K562 (cell line): ENCODE measurements at regions not wholly inside any gene's neighbourhood (a gene's known extent, or its start where the extent isn't known, plus 50 kb on each side); places are given as distances from the start of the nearest gene placed in this dataset.

Experiments
- ATAC-seq: fragments of 200-7000 bp; cut with Tn5 transposase; 3 replicates; pipeline ENCODE4 v1.9.1; 2020; ENCODE audit warnings: moderate library complexity
- BruUV-seq: library from RNA; stranded (reverse); fragments of 400-500 nt; replicated peaks from 2 replicates; lab custom pipeline; 2021; lab: Mats Ljungman, UMichigan
- CTCF ChIA-PET: fragments of 300-600 bp; formaldehyde crosslinking; extraction: SDS; loops from one replicate; lab custom pipeline; 2021; ENCODE audit warnings: low intra/inter-chr PET ratio; lab: Yijun Ruan, JAX
- POLR2A ChIA-PET: fragments of 300-600, 350-650 bp; sonication (Branson Sonifier 250); formaldehyde crosslinking; extraction: SDS; loops from one replicate; lab custom pipeline; 2021; ENCODE audit warnings: antibody characterized with exemption, inconsistent platforms; lab: Yijun Ruan, JAX
- DNase-seq, 4 experiments: peaks; one replicate each; pipeline versions ENCODE4 v3.0.0 to v3.0.0-alpha.2; 2011 to 2018; ENCODE audit warnings: low spot score in 3 of 4, mixed read lengths in 3 of 4; ENCODE audit errors: extremely low read depth in 1 of 4
- FAIRE-seq: peaks from 2 replicates; lab custom pipeline; 2011; peaks lifted over from hg19 to GRCh38; lab: Jason Lieb, UNC
- H2AFZ ChIP-seq: 2 replicates; pipeline ENCODE4 v1.6.0; 2011; ENCODE audit warnings: low read depth, low read length, control low read depth, inconsistent platforms
- H3K27ac ChIP-seq: fragments of 200-600 bp; 3 replicates; pipeline ENCODE4 v1.8.0; 2011; ENCODE audit warnings: low read depth, mild to moderate bottlenecking, control low read depth, inconsistent platforms, low read length, moderate library complexity, mixed read lengths; ENCODE audit errors: extremely low read depth
- H3K27me3 ChIP-seq, 2 experiments: fragments of 300-600 bp in 1 of 2; 2 replicates in 1 of 2; 3 replicates in 1 of 2; pipeline versions ENCODE4 v1.6.0 to v1.8.0; 2011; ENCODE audit warnings: inconsistent platforms in 2 of 2, low read length in 2 of 2, mild to moderate bottlenecking in 1 of 2, mixed read lengths in 1 of 2, moderate library complexity in 1 of 2; ENCODE audit not compliant: control insufficient read depth in 2 of 2, insufficient read depth in 2 of 2
- H3K36me3 ChIP-seq: fragments of 300-600 bp; 3 replicates; pipeline ENCODE4 v1.8.0; 2011; ENCODE audit warnings: mild to moderate bottlenecking, low read length, inconsistent platforms; ENCODE audit not compliant: control insufficient read depth, insufficient read depth
- H3K4me1 ChIP-seq, 2 experiments: fragments of 200-600 bp in 1 of 2; replicated peaks in 1 of 2; 2 replicates in 1 of 2; 3 replicates in 1 of 2; pipeline versions ENCODE4 v1.5.1 to v1.8.0; 2011; ENCODE audit warnings: inconsistent platforms in 2 of 2, low read length in 2 of 2, mild to moderate bottlenecking in 1 of 2, mixed read lengths in 1 of 2, moderate library complexity in 1 of 2; ENCODE audit not compliant: control insufficient read depth in 2 of 2, insufficient read depth in 2 of 2
- H3K4me2 ChIP-seq: 2 replicates; pipeline ENCODE4 v1.6.1; 2011; ENCODE audit warnings: low read length, control low read depth, inconsistent platforms, mixed read lengths; ENCODE audit not compliant: insufficient read depth
- H3K4me3 ChIP-seq: fragments of 200-600 bp; sonication (generic), shearing (Covaris generic); 2 replicates; pipeline ENCODE4 v1.5.1; 2016; ENCODE audit warnings: control low read depth, inconsistent platforms
- H3K79me2 ChIP-seq: fragments of 200-600 bp; 3 replicates; pipeline ENCODE4 v1.8.0; 2011; ENCODE audit warnings: low read length, inconsistent platforms; ENCODE audit not compliant: control insufficient read depth, insufficient read depth
- H3K9ac ChIP-seq, 2 experiments: 2 replicates each; pipeline versions ENCODE4 v1.6.0 to v1.6.1; 2011; ENCODE audit warnings: low read depth in 2 of 2, low read length in 2 of 2, control low read depth in 1 of 2, inconsistent platforms in 1 of 2, mild to moderate bottlenecking in 1 of 2, mixed read lengths in 1 of 2; ENCODE audit not compliant: insufficient read depth in 1 of 2
- H3K9me1 ChIP-seq: one replicate; pipeline ENCODE4 v1.6.0; 2011; ENCODE audit warnings: inconsistent platforms, mild to moderate bottlenecking, low read length, moderate library complexity; ENCODE audit not compliant: control insufficient read depth, insufficient read depth
- H3K9me3 ChIP-seq: replicated peaks from 2 replicates; pipeline ENCODE4 v1.5.1; 2011; ENCODE audit warnings: low read depth, low read length, inconsistent platforms; ENCODE audit not compliant: control insufficient read depth, insufficient read depth
- H4K20me1 ChIP-seq: replicated peaks from 2 replicates; pipeline ENCODE4 v1.6.1; 2011; ENCODE audit warnings: low read length, inconsistent platforms, mixed read lengths; ENCODE audit not compliant: control insufficient read depth, insufficient read depth
- MLX ChIP-seq, 2 experiments: fragments of 450-650 bp in 1 of 2; sonication (generic) in 1 of 2; formaldehyde crosslinking; conservative IDR thresholded peaks; 2 replicates each; pipeline versions ENCODE4 v1.4.0 to v1.8.1; 2020 to 2022; ENCODE audit warnings: mild to moderate bottlenecking in 1 of 2, missing genetic modification reagents in 1 of 2
- MYBL2 ChIP-seq, 2 experiments: fragments of 450-650 bp in 1 of 2; sonication (generic) in 1 of 2; formaldehyde crosslinking in 1 of 2; IDR thresholded peaks; 2 replicates each; pipeline versions ENCODE4 v1.6.1 to v1.8.1; 2017 to 2022; ENCODE audit warnings: borderline replicate concordance in 1 of 2, inconsistent platforms in 1 of 2, low read depth in 1 of 2, mild to moderate bottlenecking in 1 of 2, missing genetic modification reagents in 1 of 2, moderate library complexity in 1 of 2
- TEAD1 ChIP-seq, 2 experiments: fragments of 450-650 bp in 1 of 2; sonication (generic) in 1 of 2; formaldehyde crosslinking; IDR thresholded peaks; 2 replicates each; pipeline versions ENCODE4 v1.4.0 to v1.8.0; 2020 to 2022; ENCODE audit warnings: mild to moderate bottlenecking in 2 of 2, missing genetic modification reagents in 1 of 2
- ZNF740 ChIP-seq, 3 experiments: fragments of 200-800 bp in 1 of 3; sonication (Bioruptor generic) in 1 of 3; sonication (generic) in 1 of 3; formaldehyde crosslinking in 1 of 3; IDR thresholded peaks; 2 replicates each; pipeline versions ENCODE4 v1.6.1 to v1.8.0; 2016 to 2022; ENCODE audit warnings: mild to moderate bottlenecking in 2 of 3, missing compliant biosample characterization in 2 of 3, missing genetic modification characterization in 2 of 3, missing genetic modification reagents in 1 of 3
- WGBS: fragments of 100-300 bp; shearing (Covaris generic); methylation state at CpG from one replicate; pipeline ENCODE4 v1.1.6; 2016; ENCODE audit warnings: low coverage, mixed read lengths; ENCODE audit not compliant: insufficient coverage; ENCODE audit errors: missing lambda C conversion rate; 5-methylcytosine and 5-hydroxymethylcytosine counted together
- in situ Hi-C: fragments of 300-500 bp; cut with MboI; formaldehyde crosslinking; loops from 4 replicates; pipeline ENCODE4 v1.15.0; 2018; ENCODE audit warnings: inconsistent platforms, mixed read lengths
- intact Hi-C: fragments of 100-400 bp; cut with micrococcal nuclease; formaldehyde crosslinking; loops from 2 replicates; pipeline ENCODE4 v1.14.2; 2022

GRCh38 chr13:87344176-87344575 lies 327.0 kb upstream of the SLITRK5 start:
- BruUV-seq, result no TSS peak
- intact Hi-C loops (no loop called here), in situ Hi-C loops (no loop called here)
- no peak for TF ChIP-seq ZNF740 (CRISPR knock-in tag; IDR thresholded peaks at IDR 0.05)
- no peak for TF ChIP-seq ZNF740 (tag; IDR thresholded peaks at IDR 0.05)
- no peak for TF ChIP-seq MLX (CRISPR knock-in tag; conservative IDR thresholded peaks at IDR 0.05)
- TF ChIP-seq MYBL2 (IDR thresholded peaks at IDR 0.05; ENCODE audit: low read depth), result no peak
- TF ChIP-seq MYBL2 (CRISPR knock-in tag; IDR thresholded peaks at IDR 0.05; ENCODE audit: borderline replicate concordance), result no peak
- no peak for TF ChIP-seq TEAD1 (CRISPR knock-in tag; IDR thresholded peaks at IDR 0.05)
- no peaks in the 10 kb centered on the region for H3K9me3 ChIP-seq
- DNase-seq (no peak), ATAC-seq (no peak), FAIRE-seq (no peak)
- H3K4me3 ChIP-seq, result no peak overlapping the region
- H3K9me1 ChIP-seq, result no peaks in the 10 kb centered on the region
- no peaks in the 10 kb centered on the region for H4K20me1 ChIP-seq
- H3K79me2 ChIP-seq, result no peaks in the 10 kb centered on the region
- H2AFZ ChIP-seq, result no peak overlapping the region
- no peak overlapping the region for H3K9ac ChIP-seq
- whole genome bisulfite sequencing, result 0% methylated on average over 2 of the region's 2 CpGs
- no peaks in the 10 kb centered on the region for H3K27me3 ChIP-seq
- ChIA-PET POLR2A (no interaction called here), CTCF (no interaction called here)
- H3K4me1 ChIP-seq, result no peaks in the 10 kb centered on the region
- H3K36me3 ChIP-seq, result no peaks in the 10 kb centered on the region
- H3K4me2 ChIP-seq, result no peak overlapping the region
- H3K27ac ChIP-seq, result no peak overlapping the region
